Hematopoietic multipotent progenitor cell treated with erythropoietin and hydrocortisone succinate and interleukin-3 and kit ligand, for 17 days (in vitro differentiated cells): ENCODE measurements at regions not wholly inside any gene's neighbourhood (a gene's known extent, or its start where the extent isn't known, plus 50 kb on each side); places are given as distances from the start of the nearest gene placed in this dataset.

Experiments used
- DNase-seq: peaks from one replicate; pipeline ENCODE4 v3.0.0-alpha.2; 2015; ENCODE audit warnings: low spot score

- no peak for DNase-seq
These were observed 810.2 kb downstream of the TUSC7 start for GRCh38 chr3:117519776-117520175.

GRCh38 chr3:117520582-117520981, 811.0 kb downstream of the TUSC7 start:
- DNase-seq, result no peak

GRCh38 chr3:117523418-117523817, 813.8 kb downstream of the TUSC7 start:
- no peak for DNase-seq

GRCh38 chr3:117524890-117525289, 815.3 kb downstream of the TUSC7 start:
- no peak for DNase-seq

- DNase-seq, result no peak
These were observed 817.0 kb downstream of the TUSC7 start for GRCh38 chr3:117526470-117527079.

- DNase-seq, result no peak
These were observed 817.8 kb downstream of the TUSC7 start for GRCh38 chr3:117527346-117527745.

- DNase-seq, result no peak
These were observed 819.1 kb downstream of the TUSC7 start for GRCh38 chr3:117528688-117529087.

DNA sequence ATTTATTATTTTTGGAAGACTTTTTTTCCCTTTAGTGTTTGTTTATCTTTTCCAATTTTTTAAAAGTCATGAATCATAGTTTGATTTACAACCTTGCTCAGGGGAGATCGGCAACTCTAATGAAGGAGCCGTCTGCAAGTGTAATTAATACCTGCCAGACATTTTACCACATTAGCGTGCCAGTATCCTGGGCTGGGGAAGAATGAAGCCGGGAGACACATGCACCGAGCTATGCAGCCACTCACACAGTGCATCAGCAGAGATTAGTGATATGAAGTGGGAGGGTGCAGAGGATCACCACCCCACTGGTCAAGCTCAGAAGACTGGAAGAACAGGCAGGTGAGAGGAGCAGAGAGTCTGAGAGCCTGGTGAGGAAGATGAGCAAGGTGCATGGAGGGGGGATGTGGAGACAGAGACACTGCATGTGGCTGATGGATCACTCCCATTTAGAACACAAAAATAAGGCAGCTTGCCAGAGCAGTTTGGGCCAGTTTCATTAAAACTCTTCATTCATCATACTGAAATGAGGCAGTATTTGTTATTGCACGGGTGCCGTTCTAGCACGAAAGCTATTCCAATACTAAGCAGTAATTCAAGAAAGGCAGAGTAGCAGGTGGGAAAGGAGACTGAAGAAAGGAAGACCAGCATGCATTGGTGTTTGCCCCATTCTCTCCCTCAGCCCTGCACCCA, 821.6 kb downstream of the TUSC7 start:
- DNase-seq, result no peak

GRCh38 chr3:117532268-117532667, 822.7 kb downstream of the TUSC7 start:
- no peak for DNase-seq

DNA sequence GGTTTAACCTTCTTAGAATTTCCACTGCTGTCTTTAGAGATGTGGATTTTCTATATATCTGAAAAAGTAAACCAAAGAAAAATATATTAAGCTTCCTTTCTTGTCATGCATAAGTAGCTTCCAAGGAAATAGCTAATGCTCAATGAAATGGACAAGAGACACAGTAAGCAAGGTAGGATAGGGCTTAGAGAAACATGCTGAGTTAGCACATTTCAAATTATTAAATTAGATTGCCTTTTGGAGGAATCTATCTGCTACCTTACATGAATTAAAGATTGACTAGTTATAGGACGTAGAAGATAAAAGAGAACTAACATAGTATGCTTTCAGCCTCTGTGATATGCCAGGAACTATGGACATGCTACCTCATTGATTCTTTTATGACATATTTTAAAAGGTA, 824.6 kb downstream of the TUSC7 start:
- DNase-seq, result no peak

GRCh38 chr3:117536006-117536405, 826.4 kb downstream of the TUSC7 start:
- DNase-seq, result no peak

DNA sequence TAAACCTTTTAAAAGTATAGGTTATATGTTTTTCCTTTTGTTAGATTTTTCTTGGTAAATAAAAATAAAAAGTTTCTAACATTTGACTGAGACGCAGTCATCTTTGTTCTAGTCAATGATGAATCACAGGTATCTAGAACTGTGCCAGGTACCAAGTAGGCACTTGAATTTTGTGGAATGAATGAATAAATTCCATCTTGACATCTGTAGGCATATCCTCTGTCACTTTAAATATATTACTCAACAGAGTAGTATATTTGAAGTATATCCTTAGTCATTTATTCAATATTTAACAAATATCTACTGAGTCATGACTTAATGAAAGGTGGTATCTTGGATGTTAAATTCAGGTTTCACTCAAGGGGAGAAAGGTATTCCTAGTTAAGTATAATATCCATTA, 828.4 kb downstream of the TUSC7 start:
- no peak for DNase-seq

GRCh38 chr3:117539729-117540128, 830.1 kb downstream of the TUSC7 start:
- DNase-seq, result no peak

GRCh38 chr3:117540597-117540996, 831.0 kb downstream of the TUSC7 start:
- no peak for DNase-seq

DNA sequence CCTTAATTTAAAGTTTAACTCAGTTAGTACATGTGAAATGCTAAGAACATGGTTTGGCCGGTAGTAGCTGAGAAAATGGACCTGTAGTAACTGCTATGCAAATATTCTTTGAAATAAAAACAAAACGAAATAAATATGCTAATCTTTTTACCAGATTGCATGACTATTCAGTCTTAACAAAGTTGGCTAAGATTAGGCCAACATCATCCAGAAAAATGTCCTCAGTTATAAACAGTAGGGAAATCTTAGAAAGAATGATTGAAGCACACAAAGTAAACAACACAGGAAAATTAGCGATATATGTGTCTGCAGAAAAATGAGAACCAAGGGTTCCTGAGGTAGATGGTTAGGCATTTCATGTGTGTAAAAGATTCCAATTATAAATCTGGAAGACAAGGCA, 832.1 kb downstream of the TUSC7 start:
- no peak for DNase-seq

DNA sequence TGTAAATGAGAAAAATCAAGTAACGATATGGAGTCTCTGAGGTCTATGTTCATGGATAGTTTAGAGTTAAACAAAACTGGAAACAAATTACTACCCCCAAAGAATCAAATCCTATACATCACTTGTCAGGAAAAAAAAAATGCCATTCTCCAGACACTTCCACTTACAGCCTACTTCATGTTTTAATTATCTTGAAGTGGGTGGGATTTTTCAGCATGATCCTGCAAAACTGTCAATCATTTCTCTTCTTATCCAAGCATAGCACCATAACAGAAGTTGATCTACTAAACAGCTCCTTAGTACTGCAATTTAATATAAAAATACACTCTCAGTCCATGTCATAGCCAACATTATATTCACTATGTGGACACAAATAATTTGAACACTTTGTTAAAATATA, 833.9 kb downstream of the TUSC7 start:
- DNase-seq, result no peak

DNA sequence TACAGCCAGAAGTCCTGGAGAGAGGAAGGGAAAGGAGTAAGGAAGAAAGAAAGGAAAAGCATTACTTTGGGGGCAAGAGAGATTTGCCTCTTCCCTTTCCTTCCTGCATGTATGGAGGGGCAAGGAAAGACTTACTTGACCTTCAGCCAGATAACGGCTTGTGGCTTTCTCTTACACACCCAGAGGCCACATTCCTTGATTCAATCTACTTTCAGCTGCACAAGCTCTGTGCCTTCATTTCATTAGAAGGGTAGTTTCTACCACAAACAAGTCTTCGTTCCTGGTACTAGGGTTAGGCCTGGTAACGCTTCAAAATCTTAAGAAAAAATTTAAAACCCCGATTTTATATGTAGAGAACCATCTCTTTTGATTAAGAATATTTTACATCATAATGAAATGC, 835.9 kb downstream of the TUSC7 start:
- no peak for DNase-seq

DNA sequence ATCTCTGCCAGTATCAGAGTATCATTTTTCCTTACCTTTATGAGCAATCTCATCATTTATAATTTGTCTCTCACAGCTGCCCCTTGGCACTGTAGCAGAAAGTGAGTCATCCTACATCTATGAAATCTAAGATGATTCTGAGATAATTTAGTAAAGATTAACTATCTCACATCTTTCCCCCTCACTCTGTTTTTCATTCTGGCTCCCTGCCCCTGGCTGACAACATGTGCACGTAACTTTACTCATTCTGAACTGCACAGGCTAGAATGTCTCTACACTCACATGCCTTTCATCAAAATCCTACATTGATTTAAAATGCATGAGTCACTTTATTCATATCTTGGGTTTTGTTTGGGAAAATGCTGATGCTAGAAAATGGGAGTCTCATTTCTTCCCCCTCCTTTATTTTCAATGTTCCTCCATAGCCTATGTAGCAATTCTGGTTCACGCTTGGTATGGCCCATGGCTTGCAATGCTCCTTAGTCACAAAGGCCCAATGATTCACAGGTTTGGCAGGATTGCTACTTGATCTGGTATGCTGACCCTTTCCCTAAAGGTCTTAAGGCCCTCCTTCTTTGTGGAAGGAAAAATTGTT, 838.5 kb downstream of the TUSC7 start:
- no peak for DNase-seq

- no peak for DNase-seq
These were observed 839.0 kb downstream of the TUSC7 start for GRCh38 chr3:117548600-117548999.

DNA sequence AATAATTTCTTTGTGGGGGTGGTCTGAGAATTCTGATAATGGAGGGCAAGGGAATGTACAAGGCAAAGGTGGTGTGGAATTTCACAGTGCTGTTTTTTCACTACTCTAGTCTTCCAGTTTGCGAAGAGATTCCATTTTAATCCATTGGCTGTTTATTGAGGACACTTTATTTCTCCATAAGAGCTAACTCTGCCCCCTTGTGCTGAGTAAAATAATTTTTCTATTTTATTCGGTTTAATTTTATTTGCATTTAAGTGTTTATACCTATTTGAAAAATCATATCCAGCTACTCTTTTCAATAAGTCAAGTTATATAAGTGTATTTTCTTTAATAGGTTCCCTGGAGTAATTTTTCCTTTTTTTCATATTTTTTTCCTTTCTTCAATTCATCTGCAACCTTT, 840.1 kb downstream of the TUSC7 start:
- no peak for DNase-seq

DNA sequence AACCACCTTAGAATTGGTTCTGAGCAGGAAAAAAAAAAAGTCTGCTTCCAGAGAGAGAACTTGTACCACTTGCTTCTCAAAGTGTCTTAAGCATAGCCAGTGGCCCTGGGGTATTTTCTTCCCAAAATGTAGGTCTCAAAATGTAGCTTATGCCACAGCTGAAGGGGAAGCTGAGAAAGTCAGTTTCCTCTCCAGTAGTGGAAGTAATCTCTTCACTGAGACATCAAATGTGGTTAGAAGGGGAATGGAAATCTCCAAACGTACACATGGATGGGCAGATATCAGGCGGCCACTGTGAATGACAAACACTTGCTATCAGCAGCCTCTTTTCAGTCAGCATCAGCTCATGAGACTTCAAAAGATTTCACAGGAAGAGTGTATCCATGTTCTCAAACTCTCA, 841.2 kb downstream of the TUSC7 start:
- DNase-seq, result no peak

- no peak for DNase-seq
These were observed 843.9 kb downstream of the TUSC7 start for GRCh38 chr3:117553461-117553860.

DNA sequence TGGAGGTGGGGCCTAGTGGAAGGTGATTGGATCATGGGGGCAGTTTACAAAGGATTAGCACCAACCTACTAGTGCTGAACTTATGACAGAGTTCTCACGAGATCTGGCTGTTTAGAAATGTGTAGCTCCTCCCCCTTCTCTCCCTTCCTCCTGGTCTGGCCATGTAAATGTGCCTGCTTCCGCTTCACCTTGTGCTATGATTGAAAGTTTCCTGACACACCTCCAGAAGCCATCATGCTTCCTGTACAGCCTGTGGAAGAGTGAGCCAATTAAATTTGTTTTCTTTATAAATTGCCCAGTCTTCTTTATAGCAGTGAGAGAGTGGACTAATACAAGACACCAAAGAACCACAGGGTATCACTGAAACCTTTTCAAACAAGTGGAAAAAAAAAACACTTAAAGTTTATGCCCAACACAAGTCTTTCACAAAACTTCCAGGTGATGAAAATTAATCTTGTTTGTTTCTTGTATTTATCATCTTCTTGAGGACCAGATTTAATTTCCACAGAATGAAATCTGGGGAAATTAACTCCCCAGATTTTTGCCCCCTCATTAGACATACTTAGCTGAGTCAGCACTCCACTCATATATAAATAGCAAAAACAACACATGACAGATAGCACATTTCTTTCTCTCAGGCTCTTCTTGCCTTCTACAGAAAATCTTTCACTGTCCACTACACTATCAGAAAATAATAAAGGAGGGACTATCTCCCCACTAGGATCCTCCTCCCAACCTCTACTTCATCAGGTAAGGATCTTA, 847.2 kb downstream of the TUSC7 start:
- no peak for DNase-seq
